Trophoblast cell (in vitro differentiated cells and primary cell): ENCODE measurements at regions not wholly inside any gene's neighbourhood (a gene's known extent, or its start where the extent isn't known, plus 50 kb on each side); places are given as distances from the start of the nearest gene placed in this dataset.

Experiments
- DNase-seq, 2 donors: peaks; one replicate each; pipeline ENCODE4 v3.0.0-alpha.2; 2016
- H2AFZ ChIP-seq: 2 replicates; pipeline ENCODE4 v1.6.1; 2013; ENCODE audit warnings: low read length, moderate library complexity, mild to moderate bottlenecking; ENCODE audit not compliant: insufficient read depth, poor library complexity
- H2AK5ac ChIP-seq: 2 replicates; pipeline ENCODE4 v1.6.1; 2013; ENCODE audit warnings: mild to moderate bottlenecking, low read length
- H2BK120ac ChIP-seq: 2 replicates; pipeline ENCODE4 v1.6.1; 2013; ENCODE audit warnings: low read length, mild to moderate bottlenecking, moderate library complexity; ENCODE audit not compliant: insufficient read depth, poor library complexity
- H2BK12ac ChIP-seq: 2 replicates; pipeline ENCODE4 v1.6.1; 2013; ENCODE audit warnings: mild to moderate bottlenecking, low read length, moderate library complexity
- H2BK5ac ChIP-seq: 2 replicates; pipeline ENCODE4 v1.6.1; 2013; ENCODE audit warnings: low read length, low read depth, moderate library complexity, mild to moderate bottlenecking; ENCODE audit not compliant: poor library complexity
- H3K14ac ChIP-seq: 2 replicates; pipeline ENCODE4 v1.6.1; 2013; ENCODE audit warnings: mild to moderate bottlenecking, low read length
- H3K18ac ChIP-seq: 2 replicates; pipeline ENCODE4 v1.6.1; 2013; ENCODE audit warnings: mild to moderate bottlenecking, low read length
- H3K23ac ChIP-seq: 2 replicates; pipeline ENCODE4 v1.6.1; 2013; ENCODE audit warnings: low read length
- H3K27ac ChIP-seq: 2 replicates; pipeline ENCODE4 v1.5.1; 2013; ENCODE audit warnings: low read depth, mild to moderate bottlenecking, inconsistent platforms, low read length, moderate library complexity
- H3K27me3 ChIP-seq: 2 replicates; pipeline ENCODE4 v1.6.1; 2013; ENCODE audit warnings: inconsistent platforms, mild to moderate bottlenecking, low read length, moderate library complexity; ENCODE audit not compliant: insufficient read depth
- H3K36me3 ChIP-seq, 2 experiments: 1 replicate in 1 of 2; 2 replicates in 1 of 2; pipeline ENCODE4 v1.6.1; 2013; ENCODE audit warnings: low read length in 2 of 2, mild to moderate bottlenecking in 2 of 2, moderate library complexity in 1 of 2; ENCODE audit not compliant: insufficient read depth in 2 of 2, control insufficient read depth in 1 of 2
- H3K4ac ChIP-seq: 2 replicates; pipeline ENCODE4 v1.6.1; 2013; ENCODE audit warnings: low read depth, mild to moderate bottlenecking, low read length, moderate library complexity
- H3K4me1 ChIP-seq, 2 experiments: 1 replicate in 1 of 2; 2 replicates in 1 of 2; pipeline ENCODE4 v1.6.1; 2013; ENCODE audit warnings: low read length in 2 of 2, mild to moderate bottlenecking in 2 of 2, moderate library complexity in 1 of 2; ENCODE audit not compliant: insufficient read depth in 2 of 2, control insufficient read depth in 1 of 2
- H3K4me2 ChIP-seq: 2 replicates; pipeline ENCODE4 v1.6.1; 2013; ENCODE audit warnings: inconsistent platforms, mild to moderate bottlenecking, low read length, moderate library complexity
- H3K4me3 ChIP-seq: 2 replicates; pipeline ENCODE4 v1.5.1; 2013; ENCODE audit warnings: mild to moderate bottlenecking, low read depth, low read length, inconsistent platforms
- H3K79me1 ChIP-seq: one replicate; pipeline ENCODE4 v1.6.1; 2013; ENCODE audit warnings: low read length
- H3K79me2 ChIP-seq: 2 replicates; pipeline ENCODE4 v1.6.1; 2013; ENCODE audit warnings: low read length, mild to moderate bottlenecking; ENCODE audit not compliant: control insufficient read depth, insufficient read depth, poor library complexity
- H3K9ac ChIP-seq: 2 replicates; pipeline ENCODE4 v1.6.1; 2013; ENCODE audit warnings: mild to moderate bottlenecking, low read length
- H3K9me3 ChIP-seq: 2 replicates; pipeline ENCODE4 v1.6.1; 2013; ENCODE audit warnings: low read depth, mild to moderate bottlenecking, control low read depth, inconsistent platforms, low read length; ENCODE audit not compliant: insufficient read depth
- H4K12ac ChIP-seq: 2 replicates; pipeline ENCODE4 v1.6.1; 2013; ENCODE audit warnings: low read depth, mild to moderate bottlenecking, low read length, moderate library complexity
- H4K8ac ChIP-seq: 2 replicates; pipeline ENCODE4 v1.6.1; 2013; ENCODE audit warnings: low read depth, mild to moderate bottlenecking, low read length, moderate library complexity
- H4K91ac ChIP-seq: one replicate; pipeline ENCODE4 v1.6.1; 2013; ENCODE audit warnings: low read depth, mild to moderate bottlenecking, low read length, moderate library complexity
- WGBS: extraction: QIAGEN DNeasy Blood & Tissue Kit; methylation state at CpG from one replicate; pipeline ENCODE4 v1.1.7; 2013; ENCODE audit warnings: missing lambda C conversion rate; ENCODE audit not compliant: insufficient read length, insufficient coverage; ENCODE audit errors: extremely low coverage; 5-methylcytosine and 5-hydroxymethylcytosine counted together

- no peak overlapping the region for H2BK120ac ChIP-seq
- H3K4me2 ChIP-seq: no peak overlapping the region
Measured at GRCh38 chr4:114200026-114200425, 220.6 kb upstream of the ARSJ start.

GRCh38 chr4:114205261-114205660 is 225.8 kb upstream of the ARSJ start:
- H2BK12ac ChIP-seq: no peak overlapping the region

More at GRCh38 chr4:114200026-114200425, 220.6 kb upstream of the ARSJ start:
- Histone ChIP-seq H3K4me3 (no peak overlapping the region), H3K9ac (no peak overlapping the region), H2AFZ (no peak overlapping the region), H4K8ac (no peak overlapping the region), H3K79me1 (no peaks in the 10 kb centered on the region), H3K36me3 (no peaks in the 10 kb centered on the region), H3K9me3 (no peaks in the 10 kb centered on the region), H2AK5ac (no peak overlapping the region), H3K4ac (no peak overlapping the region), H3K18ac (no peak overlapping the region), H3K23ac (no peak overlapping the region), H3K27ac (no peak overlapping the region), H3K79me2 (no peaks in the 10 kb centered on the region), H3K14ac (no peak overlapping the region), H2BK12ac (no peak overlapping the region), H4K12ac (no peak overlapping the region), H2BK5ac (no peak overlapping the region), H4K91ac (no peak overlapping the region), H3K27me3 (no peaks in the 10 kb centered on the region), H3K4me1 (no peaks in the 10 kb centered on the region)
- no peak for DNase-seq
- WGBS: no CpG with 5 or more reads among the region's 3 CpGs

GRCh38 chr4:114208574-114209151 is 229.2 kb upstream of the ARSJ start:
- no peaks in the 10 kb centered on the region for H3K79me1 ChIP-seq
- no peak overlapping the region for H3K4me3 ChIP-seq
- H3K14ac ChIP-seq: no peak overlapping the region
- H3K27ac ChIP-seq: no peak overlapping the region
- H4K12ac ChIP-seq: no peak overlapping the region
- H4K8ac ChIP-seq: no peak overlapping the region
- H2BK120ac ChIP-seq: no peak overlapping the region
- H2AFZ ChIP-seq: no peak overlapping the region
- H3K4me1 ChIP-seq: peaks cover 0 to 2% of the 10 kb centered on the region in 2 experiments
- no peak overlapping the region for H2BK5ac ChIP-seq
- no peak overlapping the region for H3K4me2 ChIP-seq
- no CpG with 5 or more reads among the region's 3 CpGs for WGBS
- H3K27me3 ChIP-seq: no peaks in the 10 kb centered on the region
- H3K23ac ChIP-seq: no peak overlapping the region
- H3K79me2 ChIP-seq: no peaks in the 10 kb centered on the region
- H3K18ac ChIP-seq: no peak overlapping the region
- no peak overlapping the region for H4K91ac ChIP-seq
- H3K4ac ChIP-seq: no peak overlapping the region
- H3K36me3 ChIP-seq: no peaks in the 10 kb centered on the region
- no peak overlapping the region for H2BK12ac ChIP-seq
- H3K9ac ChIP-seq: no peak overlapping the region
- H2AK5ac ChIP-seq: no peak overlapping the region
- no peak for DNase-seq
- no peaks in the 10 kb centered on the region for H3K9me3 ChIP-seq

More at GRCh38 chr4:114205261-114205660, 225.8 kb upstream of the ARSJ start:
- Histone ChIP-seq H3K9ac (no peak overlapping the region), H3K18ac (no peak overlapping the region), H3K4me1 (peaks cover 0 to 2% of the 10 kb centered on the region in 2 experiments), H3K4me3 (no peak overlapping the region), H2AFZ (no peak overlapping the region), H3K27me3 (no peaks in the 10 kb centered on the region), H3K4ac (no peak overlapping the region), H4K8ac (no peak overlapping the region), H3K36me3 (no peaks in the 10 kb centered on the region), H3K79me2 (no peaks in the 10 kb centered on the region), H3K79me1 (no peaks in the 10 kb centered on the region), H2BK120ac (no peak overlapping the region), H4K91ac (no peak overlapping the region), H3K4me2 (no peak overlapping the region), H4K12ac (no peak overlapping the region), H3K27ac (no peak overlapping the region), H2AK5ac (no peak overlapping the region), H2BK5ac (no peak overlapping the region), H3K23ac (no peak overlapping the region), H3K14ac (no peak overlapping the region), H3K9me3 (no peaks in the 10 kb centered on the region)
- no CpG with 5 or more reads among the region's 1 CpG for WGBS
- DNase-seq: no peak

DNA sequence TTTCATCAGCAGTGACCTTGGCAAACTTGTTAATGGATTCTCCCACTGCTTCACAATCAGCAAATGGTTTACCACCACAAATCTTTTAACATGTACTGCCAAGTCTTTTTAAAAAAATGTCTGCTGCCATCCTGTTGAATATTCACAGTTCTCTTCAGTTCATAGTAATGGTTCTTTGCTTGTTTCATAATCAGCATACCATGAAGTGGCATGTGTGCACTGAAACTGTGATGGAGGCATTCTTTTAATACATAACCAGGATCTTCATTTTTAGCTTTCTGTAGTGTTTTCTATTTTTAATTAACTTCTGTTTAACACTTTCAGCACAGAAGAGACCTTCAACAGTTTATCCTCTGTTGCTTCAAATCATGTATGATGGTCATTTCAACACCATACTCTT is 230.1 kb upstream of the ARSJ start:
- no peak overlapping the region for H4K8ac ChIP-seq
- no peak overlapping the region for H3K9ac ChIP-seq
- H3K23ac ChIP-seq: no peak overlapping the region
- H4K91ac ChIP-seq: no peak overlapping the region
- H3K27me3 ChIP-seq: no peaks in the 10 kb centered on the region
- no peak overlapping the region for H2BK120ac ChIP-seq
- DNase-seq: no peak
- H2BK5ac ChIP-seq: no peak overlapping the region
- no peak overlapping the region for H4K12ac ChIP-seq
- H3K9me3 ChIP-seq: no peaks in the 10 kb centered on the region
- no peak overlapping the region for H3K4ac ChIP-seq
- H3K4me1 ChIP-seq: peaks cover 0 to 2% of the 10 kb centered on the region in 2 experiments
- no peak overlapping the region for H3K18ac ChIP-seq
- no peak overlapping the region for H3K4me3 ChIP-seq
- no peak overlapping the region for H2AFZ ChIP-seq
- H2AK5ac ChIP-seq: no peak overlapping the region
- no peaks in the 10 kb centered on the region for H3K79me2 ChIP-seq
- no peak overlapping the region for H3K14ac ChIP-seq
- no peaks in the 10 kb centered on the region for H3K79me1 ChIP-seq
- H3K36me3 ChIP-seq: no peaks in the 10 kb centered on the region
- H3K4me2 ChIP-seq: no peak overlapping the region
- H3K27ac ChIP-seq: no peak overlapping the region
- no peak overlapping the region for H2BK12ac ChIP-seq
